Limb (tissue), 2 donors: ENCODE measurements at regions not wholly inside any gene's neighbourhood (a gene's known extent, or its start where the extent isn't known, plus 50 kb on each side); places are given as distances from the start of the nearest gene placed in this dataset.
A peak's percentile ranks its signal among the peaks of the same experiment; 100 is the strongest.

ENCODE experiments used
- DNase-seq, 2 donors: peaks; one replicate each; pipeline ENCODE4 v3.0.0-alpha.2; 2016; ENCODE audit errors: extremely low spot score in 2 of 2

GRCh38 chr3:176442326-176442725 is 755.0 kb downstream of the TBL1XR1 start:
- no peak for DNase-seq

DNA sequence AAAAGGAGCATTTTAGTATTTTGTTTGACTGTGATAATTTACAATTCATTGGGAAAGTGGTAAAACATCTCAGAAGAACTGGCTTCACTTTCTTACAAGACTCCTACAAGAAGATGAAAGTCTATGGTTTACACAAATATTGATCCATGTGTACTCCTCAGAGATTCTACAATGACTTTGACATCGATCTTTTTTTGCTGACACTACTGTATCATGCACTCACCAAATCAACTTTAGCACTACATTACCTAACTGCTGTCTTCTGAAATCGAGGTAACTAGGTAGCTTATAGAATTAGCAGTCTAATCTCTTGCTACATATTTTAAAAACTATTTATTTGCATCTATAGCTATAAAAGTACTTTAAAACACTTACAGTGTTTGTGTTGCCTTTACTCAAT is 757.6 kb downstream of the TBL1XR1 start:
- DNase-seq, result no peak

DNA sequence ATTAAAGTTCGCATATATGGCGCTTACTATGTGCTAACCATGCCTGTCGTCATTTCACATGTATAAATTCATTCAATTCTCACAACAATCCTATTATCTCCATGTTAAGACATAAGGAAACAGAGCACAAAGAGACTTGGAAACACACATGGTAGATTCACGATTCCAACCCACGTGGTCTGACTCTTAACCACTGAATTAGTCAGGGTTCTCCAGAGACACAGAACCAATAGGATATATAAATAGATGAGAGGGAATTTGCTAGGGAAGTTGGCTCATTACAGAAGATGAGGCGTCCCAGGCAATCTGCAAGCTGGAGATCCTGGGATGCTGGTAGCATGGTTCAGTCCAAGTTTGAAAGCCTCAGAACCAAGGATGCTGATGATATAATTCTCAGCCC is 765.3 kb downstream of the TBL1XR1 start:
- no peak for DNase-seq

- no peak for DNase-seq
Observed at GRCh38 chr3:176431038-176431418, 766.3 kb downstream of the TBL1XR1 start.

DNA sequence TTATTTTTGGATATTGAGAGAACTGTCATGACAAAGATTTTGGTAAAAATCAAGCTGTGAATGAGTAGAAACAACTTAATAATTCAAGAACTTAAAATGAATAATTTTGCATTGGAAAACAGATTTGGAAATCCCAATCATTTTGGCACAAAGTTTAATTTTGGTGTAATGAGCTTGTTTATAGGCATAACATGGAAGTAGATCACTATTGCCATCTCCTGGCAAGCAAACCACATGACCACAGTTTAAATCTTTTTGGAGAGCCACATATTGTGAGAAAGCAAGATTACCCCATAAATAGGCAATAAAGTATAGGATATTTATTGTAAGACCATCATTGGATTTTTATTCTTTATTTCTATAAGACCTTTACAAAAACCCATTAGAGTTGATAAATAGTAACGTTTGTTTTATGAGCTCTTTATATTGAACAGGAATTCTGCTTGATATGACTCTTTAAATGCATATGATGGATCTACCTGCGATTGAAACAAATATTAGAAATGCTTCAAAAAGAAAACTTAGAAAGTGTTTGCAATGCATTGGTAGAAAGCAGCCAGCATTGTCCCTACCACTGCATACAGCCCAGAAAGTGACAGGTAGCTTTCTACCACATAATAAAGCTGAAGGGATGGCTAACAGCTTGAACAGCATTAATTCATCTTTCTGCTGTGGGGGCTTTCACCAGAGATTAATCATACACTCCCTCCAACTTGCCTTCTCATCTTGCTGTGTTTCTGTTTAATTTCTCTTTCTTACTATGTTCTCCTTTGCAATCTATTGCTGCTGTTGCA is 766.8 kb downstream of the TBL1XR1 start:
- peak in 1 of 2 donors; percentile 68 for DNase-seq

DNA sequence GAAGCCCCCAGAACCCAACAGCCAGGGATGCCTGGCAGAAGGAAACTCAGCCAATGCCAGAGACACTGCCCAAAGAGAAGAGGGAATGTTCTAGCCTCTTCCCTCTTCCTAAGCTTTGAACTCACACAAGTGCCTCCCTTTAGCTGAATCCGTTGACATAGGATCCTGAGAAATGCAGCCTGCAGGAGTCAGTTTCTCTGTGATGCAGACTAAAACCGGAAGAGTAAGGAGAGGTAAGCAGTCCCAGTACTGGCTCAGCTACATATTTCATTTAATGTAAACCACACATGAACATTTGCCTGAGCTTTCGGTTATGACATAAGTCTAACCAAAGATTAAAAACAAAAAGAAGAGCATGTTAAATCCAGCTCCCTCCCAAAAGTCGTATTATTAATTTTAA is 768.7 kb downstream of the TBL1XR1 start:
- DNase-seq, result no peak

DNA sequence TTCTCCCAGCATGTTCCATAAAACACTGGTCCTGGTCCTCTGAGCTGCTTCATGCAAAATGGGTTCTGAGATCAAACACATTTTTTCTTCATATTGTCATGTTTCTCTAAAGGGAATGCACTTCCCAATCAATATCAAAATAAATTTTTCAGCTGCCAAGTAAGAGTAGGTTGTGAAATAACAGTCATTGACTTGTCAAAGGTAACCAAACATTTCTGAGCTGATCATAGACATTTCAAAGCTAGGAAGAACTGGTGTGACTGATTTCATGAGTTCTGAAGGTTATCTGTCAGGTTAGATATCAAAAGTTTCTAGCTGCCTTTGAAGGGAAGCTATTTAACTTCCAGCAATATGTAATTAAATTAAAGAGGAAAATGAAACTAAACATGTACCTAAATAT is 770.9 kb downstream of the TBL1XR1 start:
- DNase-seq, result no peak

- no peak for DNase-seq
Observed at GRCh38 chr3:176416870-176417269, 780.4 kb downstream of the TBL1XR1 start.

DNA sequence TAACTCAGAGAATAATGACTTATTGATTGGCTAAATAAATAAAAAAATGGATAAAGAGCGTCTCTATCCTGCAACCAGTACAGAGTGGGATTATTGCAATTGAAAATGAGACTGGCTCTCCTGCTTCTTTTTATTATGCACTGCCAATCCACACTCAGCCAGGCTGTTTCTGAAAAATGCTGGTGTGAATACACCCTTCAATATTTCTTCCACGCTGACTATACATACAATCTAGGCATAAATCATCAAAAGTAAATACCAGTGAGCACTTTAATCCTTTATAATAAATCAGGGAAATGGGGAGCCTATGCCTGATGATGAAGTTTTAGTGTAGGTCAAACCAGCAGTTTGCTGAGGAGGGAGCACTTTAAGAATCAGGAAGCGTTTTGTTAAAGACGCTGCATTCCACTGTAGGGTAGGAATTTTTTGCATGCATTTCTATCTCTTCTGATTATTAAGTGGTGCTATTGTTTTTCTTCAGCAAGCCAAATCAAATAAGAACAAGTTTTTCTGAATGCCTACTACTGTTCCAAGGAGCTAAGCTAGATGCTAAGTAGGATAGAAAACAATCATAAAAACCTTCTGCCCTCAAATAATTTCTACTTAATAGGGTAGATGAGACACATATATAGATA is 781.5 kb downstream of the TBL1XR1 start:
- DNase-seq, result no peak

- DNase-seq, result no peak
Observed at GRCh38 chr3:176412771-176413170, 784.5 kb downstream of the TBL1XR1 start.

DNA sequence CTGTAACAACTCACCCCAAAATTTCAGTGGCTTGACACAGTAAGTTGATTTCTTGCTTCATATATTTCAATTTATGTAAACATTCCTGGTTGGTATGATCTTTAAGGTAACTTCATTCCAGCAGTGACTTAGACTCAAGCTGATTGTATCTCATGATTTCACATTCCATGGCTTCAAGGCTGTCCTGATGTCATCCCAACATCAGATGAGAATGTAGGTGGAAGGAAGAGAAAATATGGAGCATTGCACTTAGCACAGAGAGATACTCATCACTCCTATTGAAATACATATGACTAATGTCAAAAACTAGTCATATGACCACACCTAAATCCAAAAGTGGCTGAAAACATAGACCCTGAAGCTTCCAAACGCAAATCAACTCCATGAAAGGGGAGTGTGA is 793.8 kb downstream of the TBL1XR1 start:
- no peak for DNase-seq

DNA sequence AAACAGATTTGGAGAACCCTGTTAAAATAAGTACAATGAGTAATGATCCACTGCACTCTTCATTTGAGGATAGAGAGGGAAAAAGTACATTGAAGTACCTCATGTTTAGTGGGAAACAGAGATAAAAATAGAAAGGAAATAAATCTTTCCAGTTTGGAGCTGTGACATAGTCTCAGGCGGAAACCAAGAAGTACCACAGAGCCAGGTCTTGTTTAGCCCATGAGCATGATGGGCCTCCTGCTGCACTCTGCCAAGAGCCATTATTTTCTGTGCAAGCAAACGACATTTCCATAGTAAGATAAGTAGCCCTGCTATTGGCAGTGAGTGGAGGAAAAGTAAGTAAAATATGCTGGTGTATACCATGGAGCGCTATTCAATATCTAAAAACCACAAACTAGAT is 796.1 kb downstream of the TBL1XR1 start:
- peak in 1 of 2 donors; percentile 4 for DNase-seq

- no peak for DNase-seq
Observed at GRCh38 chr3:176399193-176399592, 798.1 kb downstream of the TBL1XR1 start.

- no peak for DNase-seq
Observed at GRCh38 chr3:176395240-176395639, 802.0 kb downstream of the TBL1XR1 start.

GRCh38 chr3:176378789-176379188 is 818.5 kb downstream of the TBL1XR1 start:
- no peak for DNase-seq

GRCh38 chr3:176376531-176376930 is 820.8 kb downstream of the TBL1XR1 start:
- DNase-seq, result no peak

DNA sequence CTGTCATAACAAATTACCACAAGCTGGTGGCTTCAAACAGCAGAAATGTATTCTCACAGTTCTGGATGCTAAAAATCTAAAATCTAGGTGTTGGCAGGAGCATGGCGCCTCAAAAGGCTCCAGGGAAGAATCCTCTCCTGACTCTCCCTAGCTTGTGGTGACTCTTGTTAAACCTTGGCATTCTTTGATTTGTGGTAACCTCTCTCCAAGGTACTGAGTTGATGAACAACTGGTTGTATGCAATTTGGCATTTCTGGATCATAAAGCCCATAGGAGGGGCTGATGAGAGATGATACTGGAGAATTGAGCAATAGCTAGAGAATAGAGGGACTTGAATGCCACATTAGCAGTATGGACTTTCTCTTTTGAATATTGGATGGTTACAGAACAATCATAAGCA is 821.8 kb downstream of the TBL1XR1 start:
- DNase-seq, result no peak

GRCh38 chr3:176362191-176362731 is 835.0 kb downstream of the TBL1XR1 start:
- DNase-seq, result no peak

DNA sequence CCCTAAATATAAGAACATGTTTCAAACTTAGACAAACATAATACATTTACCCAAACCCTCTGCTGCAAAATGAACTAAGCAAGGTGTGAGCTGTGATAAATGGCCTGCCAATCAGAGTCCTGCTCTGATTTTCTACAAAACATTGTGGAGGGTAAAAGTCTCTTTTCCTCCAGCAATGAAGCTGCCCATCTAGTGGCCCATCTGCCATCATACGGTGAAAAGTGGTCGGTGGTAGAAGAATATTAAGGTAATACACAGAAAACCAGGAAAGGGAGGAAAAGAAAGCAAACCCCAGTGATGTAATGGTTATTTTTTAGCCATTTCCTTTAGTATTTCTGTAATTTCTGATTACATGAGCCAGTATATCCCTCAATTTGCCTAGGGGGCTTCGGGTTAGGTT is 838.1 kb downstream of the TBL1XR1 start:
- DNase-seq, result no peak

GRCh38 chr3:176357891-176358290 is 839.4 kb downstream of the TBL1XR1 start:
- no peak for DNase-seq

DNA sequence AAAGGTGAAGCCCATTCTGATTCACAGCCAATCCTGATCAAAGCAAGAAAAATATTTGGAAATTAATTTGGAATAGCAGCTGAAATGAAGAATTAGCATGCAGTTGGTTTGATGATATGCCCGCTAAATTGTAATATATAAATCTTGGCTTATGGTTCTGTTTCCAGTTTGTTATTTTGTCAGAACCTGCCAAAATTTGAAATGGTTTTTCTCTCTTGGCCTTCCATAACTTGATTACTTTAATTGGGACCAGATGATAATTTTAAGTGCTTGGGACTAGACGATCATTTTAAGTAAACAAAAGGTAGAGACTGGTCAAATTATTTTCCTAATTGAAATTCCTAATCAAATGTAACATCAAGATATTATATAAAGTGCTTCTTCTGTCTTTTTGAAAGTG is 842.4 kb downstream of the TBL1XR1 start:
- DNase-seq, result no peak

GRCh38 chr3:176352716-176353334 is 844.5 kb downstream of the TBL1XR1 start:
- DNase-seq, result no peak

DNA sequence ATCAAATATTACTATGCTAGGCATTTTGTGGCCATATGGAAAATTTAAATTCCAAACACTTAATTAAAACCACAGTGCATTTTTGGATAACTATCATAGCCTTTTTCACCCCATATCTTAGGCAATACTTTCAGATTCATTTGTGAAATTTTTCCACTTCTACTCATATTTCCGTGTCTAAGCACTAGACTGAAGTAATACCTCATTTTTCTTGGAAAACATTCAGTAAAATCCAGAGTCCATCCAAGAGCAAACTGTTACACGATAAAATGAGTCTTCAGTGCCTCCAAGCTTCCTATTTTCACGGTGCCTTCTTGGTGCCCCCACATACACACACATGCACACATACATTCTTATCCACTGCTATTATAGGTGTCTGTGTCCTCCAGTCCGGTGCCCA is 845.9 kb downstream of the TBL1XR1 start:
- no peak for DNase-seq
